ENCODE measurements at regions not wholly inside any gene's neighbourhood (a gene's known extent, or its start where the extent isn't known, plus 50 kb on each side); places are given as distances from the start of the nearest gene placed in this dataset.
A peak's percentile ranks its signal among the peaks of the same experiment; 100 is the strongest.

DNA sequence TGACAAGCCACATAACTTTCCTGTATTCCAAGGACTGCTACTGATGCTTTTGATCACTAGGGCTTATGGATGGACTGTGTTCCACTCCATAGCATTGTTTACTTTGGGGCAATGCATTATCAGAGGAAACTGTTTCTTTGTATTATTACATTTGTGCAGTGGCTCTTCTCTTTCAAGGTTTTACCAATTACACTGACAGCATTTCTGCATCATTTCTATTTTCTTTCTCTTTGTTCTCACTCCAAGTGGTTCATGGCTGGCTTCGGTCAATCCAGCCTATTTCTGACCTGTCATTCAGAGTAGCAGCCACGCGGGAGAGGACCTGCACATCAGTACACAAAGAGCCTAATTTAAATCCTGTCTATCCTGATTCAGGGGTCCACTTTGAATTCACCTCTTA lies 711.0 kb downstream of the TLE4 start:
- H3K27me3 ChIP-seq (ENCODE audit: insufficient read depth, low read length, poor library complexity, severe bottlenecking) = no peaks in the 10 kb centered on the region
- H3K36me3 ChIP-seq (ENCODE audit: insufficient read depth, low read length) = no peaks in the 10 kb centered on the region
- CTCF ChIA-PET = no interaction called here
- no peak overlapping the region for H3K27ac Mint-ChIP-seq
- no peaks in the 10 kb centered on the region for H3K9me3 ChIP-seq (ENCODE audit: low read length)
- H3K4me1 Mint-ChIP-seq = no peaks in the 10 kb centered on the region
- H3K27me3 Mint-ChIP-seq = peaks cover 0 to 1% of the 10 kb centered on the region in 2 donors
- no peak overlapping the region for H3K27ac ChIP-seq (ENCODE audit: low read depth, low read length)
- H3K4me1 ChIP-seq (ENCODE audit: insufficient read depth, low read length) = no peaks in the 10 kb centered on the region
- DNase-seq = no peak
- POLR2A ChIA-PET = no interaction called here
- H3K4me3 ChIP-seq (ENCODE audit: low read length) = no peak overlapping the region
- H3K9me3 Mint-ChIP-seq = peaks cover 0 to 7% (median 0%) of the 10 kb centered on the region in 5 donors
- H3K4me3 Mint-ChIP-seq = no peak overlapping the region
- H3K36me3 Mint-ChIP-seq = no peaks in the 10 kb centered on the region

DNA sequence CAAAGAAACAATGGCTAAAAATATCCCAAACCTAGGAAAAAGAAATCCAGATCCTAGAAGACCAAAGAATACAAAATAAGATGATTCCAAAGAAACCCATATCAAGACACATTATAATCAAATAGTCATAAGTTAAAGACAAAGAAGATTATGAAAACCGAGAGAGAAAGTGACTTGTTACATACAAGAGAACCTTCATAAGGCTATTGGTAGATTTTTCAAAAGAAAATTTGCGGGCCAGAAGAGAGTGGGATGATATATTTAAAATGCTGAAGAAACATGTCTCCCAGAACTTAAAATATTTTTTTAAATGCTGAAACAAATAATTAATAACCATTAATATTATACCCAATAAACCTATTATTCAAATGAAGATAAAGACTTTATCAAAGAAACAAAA lies 687.3 kb downstream of the TLE4 start:
- H3K27me3 ChIP-seq (ENCODE audit: insufficient read depth, low read length, poor library complexity, severe bottlenecking) = no peaks in the 10 kb centered on the region
- Mint-ChIP-seq H3K27ac (no peak overlapping the region), H3K9me3 (peaks cover 9 to 52% (median 14%) of the 10 kb centered on the region in 5 donors), H3K4me3 (no peak overlapping the region), H3K4me1 (no peaks in the 10 kb centered on the region), H3K36me3 (no peaks in the 10 kb centered on the region), H3K27me3 (no peaks in the 10 kb centered on the region)
- H3K27ac ChIP-seq (ENCODE audit: low read depth, low read length) = no peak overlapping the region
- H3K36me3 ChIP-seq (ENCODE audit: insufficient read depth, low read length) = no peaks in the 10 kb centered on the region
- ChIA-PET POLR2A (no interaction called here), CTCF (no interaction called here)
- no peaks in the 10 kb centered on the region for H3K4me1 ChIP-seq (ENCODE audit: insufficient read depth, low read length)
- H3K9me3 ChIP-seq (ENCODE audit: low read length) = peaks cover 6% of the 10 kb centered on the region
- no peak overlapping the region for H3K4me3 ChIP-seq (ENCODE audit: low read length)
- no peak for DNase-seq

DNA sequence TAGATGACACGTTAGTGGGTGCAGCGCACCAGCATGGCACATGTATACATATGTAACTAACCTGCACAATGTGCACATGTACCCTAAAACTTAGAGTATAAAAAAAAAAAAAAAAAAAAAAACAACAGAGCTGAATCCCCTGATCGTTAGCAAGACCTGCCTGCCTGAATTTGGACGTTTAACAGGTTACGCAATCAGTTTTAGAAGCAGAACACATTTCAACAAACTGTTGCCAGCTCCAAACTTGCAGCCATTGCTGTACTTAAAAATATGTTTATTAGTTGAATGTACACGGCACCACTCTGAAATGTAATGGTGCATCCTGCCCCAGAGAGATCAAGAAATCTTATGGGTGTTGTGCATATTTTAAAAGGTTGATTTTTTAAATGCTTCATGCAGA lies 680.0 kb downstream of the TLE4 start:
- H3K4me3 ChIP-seq (ENCODE audit: low read length) = no peak overlapping the region
- Mint-ChIP-seq H3K36me3 (no peaks in the 10 kb centered on the region), H3K27ac (no peak overlapping the region), H3K9me3 (peaks cover 0 to 11% (median 2%) of the 10 kb centered on the region in 5 donors), H3K4me3 (no peak overlapping the region), H3K27me3 (no peaks in the 10 kb centered on the region), H3K4me1 (no peaks in the 10 kb centered on the region)
- ChIA-PET POLR2A (no interaction called here), CTCF (interaction anchor here (1.8 kb wide), 1 partner anchor 20 kb away, joined by 3 read pairs; no protein-coding TSS in a partner anchor)
- no peaks in the 10 kb centered on the region for H3K27me3 ChIP-seq (ENCODE audit: insufficient read depth, low read length, poor library complexity, severe bottlenecking)
- no peaks in the 10 kb centered on the region for H3K36me3 ChIP-seq (ENCODE audit: insufficient read depth, low read length)
- DNase-seq = no peak
- no peaks in the 10 kb centered on the region for H3K9me3 ChIP-seq (ENCODE audit: low read length)
- no peaks in the 10 kb centered on the region for H3K4me1 ChIP-seq (ENCODE audit: insufficient read depth, low read length)
- H3K27ac ChIP-seq (ENCODE audit: low read depth, low read length) = no peak overlapping the region

DNA sequence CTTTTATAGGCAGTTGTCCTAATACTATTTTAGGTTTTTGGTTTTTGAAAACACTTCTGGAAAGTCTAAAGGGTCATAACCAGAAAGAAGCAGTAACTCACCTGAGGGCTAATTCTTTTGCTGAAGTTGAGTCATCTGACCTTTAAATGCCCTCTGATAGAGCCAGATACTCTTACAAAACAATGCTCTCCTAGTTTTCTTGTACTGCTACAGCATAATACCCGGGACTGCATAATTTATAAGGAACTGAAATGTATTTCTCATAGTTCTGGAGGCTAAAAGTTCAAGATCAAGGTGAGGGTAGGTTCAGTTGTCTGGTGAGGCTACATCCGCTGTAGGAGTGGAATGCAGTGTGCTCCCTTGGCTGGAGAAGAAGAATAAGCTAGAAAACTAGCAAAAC lies 670.3 kb downstream of the TLE4 start:
- Histone ChIP-seq H3K36me3 (ENCODE audit: insufficient read depth, low read length) (no peaks in the 10 kb centered on the region), H3K27ac (ENCODE audit: low read depth, low read length) (no peak overlapping the region), H3K27me3 (ENCODE audit: insufficient read depth, low read length, poor library complexity, severe bottlenecking) (no peaks in the 10 kb centered on the region), H3K4me1 (ENCODE audit: insufficient read depth, low read length) (no peaks in the 10 kb centered on the region), H3K4me3 (ENCODE audit: low read length) (no peak overlapping the region), H3K9me3 (ENCODE audit: low read length) (no peaks in the 10 kb centered on the region)
- no peak overlapping the region for H3K4me3 Mint-ChIP-seq
- POLR2A ChIA-PET = no interaction called here
- DNase-seq = no peak
- no peaks in the 10 kb centered on the region for H3K36me3 Mint-ChIP-seq
- CTCF ChIA-PET = no interaction called here
- H3K9me3 Mint-ChIP-seq = peaks cover 0 to 2% (median 0%) of the 10 kb centered on the region in 5 donors
- H3K27me3 Mint-ChIP-seq = no peaks in the 10 kb centered on the region
- no peak overlapping the region for H3K27ac Mint-ChIP-seq
- H3K4me1 Mint-ChIP-seq = no peaks in the 10 kb centered on the region

DNA sequence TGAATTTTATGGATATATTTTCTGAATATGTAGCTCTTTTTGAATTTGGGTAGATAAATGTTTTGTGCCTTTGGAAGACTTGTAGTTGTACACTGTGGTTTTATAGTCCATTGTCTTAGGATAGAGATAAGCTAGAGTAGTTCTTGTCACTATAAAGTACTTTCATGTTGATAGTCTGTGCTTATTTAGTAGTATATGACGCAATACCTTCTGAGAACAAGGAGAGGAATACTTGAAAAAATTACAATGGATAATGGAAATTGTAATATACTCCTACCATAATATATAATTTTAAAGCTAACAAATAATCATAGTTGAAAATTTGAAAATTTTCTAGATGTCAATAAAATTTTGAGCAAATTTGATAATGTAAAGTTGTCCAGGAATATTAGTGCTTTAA lies 664.0 kb downstream of the TLE4 start:
- H3K4me3 Mint-ChIP-seq = no peak overlapping the region
- Histone ChIP-seq H3K4me1 (ENCODE audit: insufficient read depth, low read length) (no peaks in the 10 kb centered on the region), H3K27me3 (ENCODE audit: insufficient read depth, low read length, poor library complexity, severe bottlenecking) (no peaks in the 10 kb centered on the region), H3K27ac (ENCODE audit: low read depth, low read length) (no peak overlapping the region), H3K9me3 (ENCODE audit: low read length) (no peaks in the 10 kb centered on the region), H3K4me3 (ENCODE audit: low read length) (no peak overlapping the region), H3K36me3 (ENCODE audit: insufficient read depth, low read length) (no peaks in the 10 kb centered on the region)
- no peak for DNase-seq
- ChIA-PET CTCF (no interaction called here), POLR2A (no interaction called here)
- no peaks in the 10 kb centered on the region for H3K36me3 Mint-ChIP-seq
- H3K27ac Mint-ChIP-seq = no peak overlapping the region
- H3K4me1 Mint-ChIP-seq = no peaks in the 10 kb centered on the region
- H3K9me3 Mint-ChIP-seq = peaks cover 0 to 10% (median 2%) of the 10 kb centered on the region in 5 donors
- no peaks in the 10 kb centered on the region for H3K27me3 Mint-ChIP-seq

DNA sequence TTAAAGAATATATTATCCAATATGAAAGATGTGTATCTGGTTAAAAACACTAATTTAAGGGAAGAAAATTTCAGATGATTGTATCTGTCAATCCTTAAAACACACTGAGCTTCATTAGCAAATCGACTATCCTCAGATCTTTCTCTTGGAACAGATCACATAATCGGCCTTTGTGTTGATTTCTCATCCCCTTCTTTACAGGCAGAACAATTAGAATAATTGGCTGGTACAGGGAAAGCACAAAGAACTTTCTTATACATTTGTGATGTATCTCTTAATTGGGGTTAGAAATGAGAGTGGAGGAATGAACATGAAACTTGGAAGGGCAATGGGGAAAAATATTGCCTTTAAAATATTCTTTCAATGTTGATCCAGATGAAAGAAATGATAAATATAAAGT lies 662.1 kb downstream of the TLE4 start:
- H3K4me1 ChIP-seq (ENCODE audit: insufficient read depth, low read length) = no peaks in the 10 kb centered on the region

DNA sequence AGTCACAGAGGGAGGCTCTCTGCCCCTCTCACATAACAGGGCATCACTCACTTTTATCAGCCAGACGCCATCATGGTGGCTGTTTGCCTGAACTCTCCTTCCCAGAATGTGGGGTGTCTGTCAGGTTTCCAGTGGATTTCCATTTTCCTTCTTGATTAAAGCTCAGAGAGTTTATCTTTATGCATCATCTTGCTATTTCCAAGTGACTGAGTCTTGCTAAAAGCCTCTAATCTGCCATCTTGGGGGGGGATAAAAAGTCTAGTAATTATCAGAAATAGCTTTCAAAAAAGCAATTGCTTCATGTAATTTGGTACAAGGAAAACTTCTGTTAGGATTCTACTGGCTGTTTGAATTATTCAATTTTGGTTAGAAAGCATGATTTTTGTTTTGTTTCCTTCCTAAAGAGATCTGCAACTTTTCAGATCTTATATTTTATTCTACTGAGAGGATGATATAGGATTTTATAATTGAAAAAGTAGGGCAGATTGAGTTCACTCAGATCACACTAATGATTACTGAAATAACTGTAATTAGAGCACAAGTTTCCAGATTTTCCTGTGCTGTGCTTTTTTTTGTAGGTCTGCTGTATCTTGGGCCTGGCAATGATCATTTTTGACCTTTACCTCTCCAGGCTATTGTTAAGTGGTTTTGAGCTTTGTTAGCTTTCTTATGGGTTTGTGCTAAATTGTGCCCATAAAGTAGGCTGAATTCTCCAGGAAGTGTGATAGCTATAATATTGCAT lies 661.5 kb downstream of the TLE4 start:
- POLR2A ChIA-PET = no interaction called here
- CTCF ChIA-PET = no interaction called here
- no peak overlapping the region for H3K4me3 Mint-ChIP-seq
- Histone ChIP-seq H3K4me1 (ENCODE audit: insufficient read depth, low read length) (no peaks in the 10 kb centered on the region), H3K27ac (ENCODE audit: low read depth, low read length) (no peak overlapping the region), H3K36me3 (ENCODE audit: insufficient read depth, low read length) (no peaks in the 10 kb centered on the region), H3K9me3 (ENCODE audit: low read length) (no peaks in the 10 kb centered on the region), H3K4me3 (ENCODE audit: low read length) (no peak overlapping the region), H3K27me3 (ENCODE audit: insufficient read depth, low read length, poor library complexity, severe bottlenecking) (no peaks in the 10 kb centered on the region)
- no peaks in the 10 kb centered on the region for H3K4me1 Mint-ChIP-seq
- H3K36me3 Mint-ChIP-seq = no peaks in the 10 kb centered on the region
- DNase-seq = no peak
- H3K27ac Mint-ChIP-seq = no peak overlapping the region
- no peaks in the 10 kb centered on the region for H3K27me3 Mint-ChIP-seq
- H3K9me3 Mint-ChIP-seq = peaks cover 2 to 19% (median 7%) of the 10 kb centered on the region in 5 donors

More for the DNA sequence above, 662.1 kb downstream of the TLE4 start:
- no peak for DNase-seq
- Histone ChIP-seq H3K36me3 (ENCODE audit: insufficient read depth, low read length) (no peaks in the 10 kb centered on the region), H3K27me3 (ENCODE audit: insufficient read depth, low read length, poor library complexity, severe bottlenecking) (no peaks in the 10 kb centered on the region), H3K27ac (ENCODE audit: low read depth, low read length) (no peak overlapping the region), H3K4me3 (ENCODE audit: low read length) (no peak overlapping the region), H3K9me3 (ENCODE audit: low read length) (no peaks in the 10 kb centered on the region)
- POLR2A ChIA-PET = no interaction called here
- Mint-ChIP-seq H3K36me3 (no peaks in the 10 kb centered on the region), H3K4me3 (no peak overlapping the region), H3K27me3 (no peaks in the 10 kb centered on the region), H3K9me3 (peaks cover 2 to 19% (median 5%) of the 10 kb centered on the region in 5 donors), H3K4me1 (no peaks in the 10 kb centered on the region), H3K27ac (no peak overlapping the region)
- CTCF ChIA-PET = no interaction called here

DNA sequence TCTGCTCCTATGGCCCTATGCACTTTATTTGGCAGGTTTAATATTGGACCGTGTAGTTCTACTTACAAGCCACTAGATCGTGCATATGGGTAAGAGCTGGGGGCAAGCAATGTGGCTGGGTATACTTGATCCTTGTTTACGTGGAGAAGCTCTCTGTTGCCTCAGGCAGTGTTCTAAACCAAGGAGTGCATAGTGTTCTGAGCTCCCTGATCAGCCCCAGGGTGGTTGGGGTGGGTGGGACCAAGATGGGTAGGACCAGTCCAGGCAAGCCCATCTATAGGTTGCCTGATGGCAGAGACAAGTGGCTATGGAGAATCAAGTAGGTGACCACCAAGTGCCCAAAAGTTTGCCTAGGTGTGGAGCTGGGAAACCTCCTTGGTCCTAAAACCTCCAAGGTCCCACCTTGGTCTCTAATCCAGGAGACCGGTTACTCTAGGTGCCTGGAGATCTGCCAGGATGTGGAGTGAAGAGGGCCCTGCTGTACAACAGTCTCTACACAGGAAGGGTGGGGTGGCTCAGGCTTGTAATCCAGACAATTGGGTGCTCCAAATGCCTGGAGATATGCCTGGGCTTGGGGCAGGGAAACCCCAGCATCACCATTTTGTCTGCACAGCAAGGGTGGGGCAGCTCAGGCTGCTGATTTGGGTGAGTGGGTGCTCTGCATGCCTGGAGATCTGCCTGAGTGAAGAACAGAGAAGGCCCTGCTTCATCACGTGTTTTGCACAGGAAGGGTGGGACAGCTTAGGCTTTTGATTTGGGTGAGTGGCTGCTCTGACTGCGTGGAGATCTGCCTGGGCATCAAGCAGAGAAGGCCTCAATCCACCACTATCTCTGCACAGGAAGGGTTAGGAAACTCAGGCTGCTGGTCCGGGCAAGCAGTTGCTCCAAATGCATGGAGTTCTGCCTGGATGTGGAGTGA lies 659.8 kb downstream of the TLE4 start:
- Histone ChIP-seq H3K36me3 (ENCODE audit: insufficient read depth, low read length) (no peaks in the 10 kb centered on the region), H3K4me1 (ENCODE audit: insufficient read depth, low read length) (no peaks in the 10 kb centered on the region), H3K27ac (ENCODE audit: low read depth, low read length) (no peak overlapping the region), H3K27me3 (ENCODE audit: insufficient read depth, low read length, poor library complexity, severe bottlenecking) (no peaks in the 10 kb centered on the region), H3K4me3 (ENCODE audit: low read length) (no peak overlapping the region), H3K9me3 (ENCODE audit: low read length) (no peaks in the 10 kb centered on the region)
- ChIA-PET CTCF (no interaction called here), POLR2A (no interaction called here)
- DNase-seq = no peak
- H3K4me3 Mint-ChIP-seq = no peak overlapping the region
- H3K4me1 Mint-ChIP-seq = no peaks in the 10 kb centered on the region
- peak overlapping the region in 1 of 8 donors; percentile 9 for H3K27ac Mint-ChIP-seq
- H3K27me3 Mint-ChIP-seq = no peaks in the 10 kb centered on the region
- no peaks in the 10 kb centered on the region for H3K36me3 Mint-ChIP-seq
- peaks cover 5 to 19% (median 7%) of the 10 kb centered on the region in 5 donors for H3K9me3 Mint-ChIP-seq
